Common myeloid progenitor, CD34-positive (primary cell): ENCODE measurements at regions not wholly inside any gene's neighbourhood (a gene's known extent, or its start where the extent isn't known, plus 50 kb on each side); places are given as distances from the start of the nearest gene placed in this dataset.

Source experiments
- CTCF ChIA-PET: fragments of 350-600 bp; sonication (Branson Sonifier 250); formaldehyde crosslinking; loops from one replicate; lab custom pipeline; 2021; ENCODE audit warnings: antibody characterized with exemption; lab: Charles Lee
- POLR2A ChIA-PET: fragments of 350-600 bp; sonication (Branson Sonifier 250); formaldehyde crosslinking; loops from one replicate; lab custom pipeline; 2021; ENCODE audit warnings: antibody characterized with exemption; lab: Charles Lee
- DNase-seq, 3 donors: peaks; one replicate each; pipeline versions ENCODE4 v3.0.0 to v3.0.0-alpha.2; 2013
- H3K27ac ChIP-seq, 2 experiments: 1 replicate in 1 of 2; 2 replicates in 1 of 2; pipeline ENCODE4 v1.7.0; 2013; ENCODE audit warnings: inconsistent platforms in 2 of 2, low read length in 2 of 2, mild to moderate bottlenecking in 2 of 2, low read depth in 1 of 2, moderate library complexity in 1 of 2; ENCODE audit not compliant: severe bottlenecking in 2 of 2, insufficient read depth in 1 of 2, poor library complexity in 1 of 2
- H3K27me3 ChIP-seq, 5 experiments: replicated peaks in 2 of 5; 1 replicate in 3 of 5; 2 replicates in 2 of 5; pipeline versions ENCODE4 v1.6.1 to v1.7.0; 2013; ENCODE audit warnings: low read length in 4 of 5, mild to moderate bottlenecking in 2 of 5, moderate library complexity in 2 of 5, inconsistent platforms in 1 of 5; ENCODE audit not compliant: insufficient read depth in 5 of 5, control insufficient read depth in 4 of 5
- H3K36me3 ChIP-seq, 4 experiments: 1 replicate in 2 of 4; 2 replicates in 2 of 4; pipeline versions ENCODE4 v1.6.1 to v1.7.0; 2013; ENCODE audit warnings: low read length in 3 of 4, control low read depth in 1 of 4, mild to moderate bottlenecking in 1 of 4; ENCODE audit not compliant: control insufficient read depth in 4 of 4, insufficient read depth in 4 of 4
- H3K4me1 ChIP-seq, 4 experiments: 1 replicate in 3 of 4; 2 replicates in 1 of 4; pipeline versions ENCODE4 v1.6.1 to v1.7.1; 2013; ENCODE audit warnings: low read length in 3 of 4, mild to moderate bottlenecking in 3 of 4, control low read depth in 1 of 4, inconsistent platforms in 1 of 4, moderate library complexity in 1 of 4; ENCODE audit not compliant: control insufficient read depth in 4 of 4, insufficient read depth in 4 of 4; ENCODE audit errors: control extremely low read depth in 1 of 4
- H3K4me3 ChIP-seq, 7 experiments: 1 replicate in 4 of 7; 2 replicates in 3 of 7; pipeline versions ENCODE4 v1.5.1 to v1.7.0; 2013; ENCODE audit warnings: mild to moderate bottlenecking in 7 of 7, low read length in 6 of 7, moderate library complexity in 6 of 7, inconsistent platforms in 2 of 7, low read depth in 2 of 7, control low read depth in 1 of 7; ENCODE audit not compliant: insufficient read depth in 4 of 7, control insufficient read depth in 1 of 7; ENCODE audit errors: extremely low read depth in 1 of 7
- H3K9me3 ChIP-seq, 5 experiments: 1 replicate in 4 of 5; 2 replicates in 1 of 5; pipeline versions ENCODE4 v1.6.1 to v1.7.1; 2013; ENCODE audit warnings: low read length in 4 of 5, mild to moderate bottlenecking in 2 of 5, inconsistent platforms in 1 of 5, low read depth in 1 of 5, moderate library complexity in 1 of 5; ENCODE audit not compliant: control insufficient read depth in 4 of 5, insufficient read depth in 2 of 5; ENCODE audit errors: control extremely low read depth in 1 of 5
- WGBS: methylation state at CpG from one replicate; pipeline ENCODE4 v1.1.5; 2013; ENCODE audit not compliant: insufficient coverage; 5-methylcytosine and 5-hydroxymethylcytosine counted together

GRCh38 chr5:6201631-6202030 lies 176.7 kb downstream of the MED10 start:
- Histone ChIP-seq H3K27ac (no peak overlapping the region), H3K36me3 (no peaks in the 10 kb centered on the region), H3K27me3 (no peaks in the 10 kb centered on the region), H3K4me1 (no peaks in the 10 kb centered on the region), H3K9me3 (peaks cover 0 to 3% (median 0%) of the 10 kb centered on the region in 5 experiments), H3K4me3 (no peak overlapping the region)
- CTCF ChIA-PET: no interaction called here
- no peak for DNase-seq
- 98% methylated on average over 6 of the region's 6 CpGs for WGBS
- POLR2A ChIA-PET: no interaction called here

GRCh38 chr5:6198531-6198930 lies 179.8 kb downstream of the MED10 start:
- H3K4me3 ChIP-seq: no peak overlapping the region
- H3K9me3 ChIP-seq: peaks cover 0 to 3% (median 0%) of the 10 kb centered on the region in 5 experiments
- POLR2A ChIA-PET: no interaction called here
- CTCF ChIA-PET: no interaction called here
- WGBS: 100% methylated on average over 2 of the region's 5 CpGs
- H3K27ac ChIP-seq: no peak overlapping the region
- no peaks in the 10 kb centered on the region for H3K27me3 ChIP-seq
- no peaks in the 10 kb centered on the region for H3K4me1 ChIP-seq
- DNase-seq: no peak
- H3K36me3 ChIP-seq: no peaks in the 10 kb centered on the region

GRCh38 chr5:6197427-6197826 lies 180.9 kb downstream of the MED10 start:
- no peak for DNase-seq
- CTCF ChIA-PET: no interaction called here
- 56% methylated on average over 6 of the region's 7 CpGs for WGBS
- H3K9me3 ChIP-seq: peaks cover 0 to 3% (median 0%) of the 10 kb centered on the region in 5 experiments
- POLR2A ChIA-PET: no interaction called here
- no peak overlapping the region for H3K27ac ChIP-seq
- no peaks in the 10 kb centered on the region for H3K36me3 ChIP-seq
- no peaks in the 10 kb centered on the region for H3K27me3 ChIP-seq
- no peak overlapping the region for H3K4me3 ChIP-seq
- no peaks in the 10 kb centered on the region for H3K4me1 ChIP-seq

- Histone ChIP-seq H3K27me3 (no peaks in the 10 kb centered on the region), H3K36me3 (no peaks in the 10 kb centered on the region), H3K27ac (no peak overlapping the region), H3K4me3 (no peak overlapping the region), H3K4me1 (no peaks in the 10 kb centered on the region), H3K9me3 (peaks cover 0 to 3% (median 0%) of the 10 kb centered on the region in 5 experiments)
- WGBS: 86% methylated on average over 8 of the region's 9 CpGs
- CTCF ChIA-PET: no interaction called here
- no peak for DNase-seq
- POLR2A ChIA-PET: no interaction called here
Measured at GRCh38 chr5:6195711-6196358, 182.5 kb downstream of the MED10 start.

GRCh38 chr5:6194906-6195612 lies 183.3 kb downstream of the MED10 start:
- H3K27me3 ChIP-seq: no peaks in the 10 kb centered on the region
- WGBS: 86% methylated on average over 1 of the region's 5 CpGs
- H3K36me3 ChIP-seq: no peaks in the 10 kb centered on the region
- ChIA-PET POLR2A (no interaction called here), CTCF (no interaction called here)
- H3K9me3 ChIP-seq: no peaks in the 10 kb centered on the region
- H3K4me3 ChIP-seq: no peak overlapping the region
- no peaks in the 10 kb centered on the region for H3K4me1 ChIP-seq
- no peak for DNase-seq
- no peak overlapping the region for H3K27ac ChIP-seq

DNA sequence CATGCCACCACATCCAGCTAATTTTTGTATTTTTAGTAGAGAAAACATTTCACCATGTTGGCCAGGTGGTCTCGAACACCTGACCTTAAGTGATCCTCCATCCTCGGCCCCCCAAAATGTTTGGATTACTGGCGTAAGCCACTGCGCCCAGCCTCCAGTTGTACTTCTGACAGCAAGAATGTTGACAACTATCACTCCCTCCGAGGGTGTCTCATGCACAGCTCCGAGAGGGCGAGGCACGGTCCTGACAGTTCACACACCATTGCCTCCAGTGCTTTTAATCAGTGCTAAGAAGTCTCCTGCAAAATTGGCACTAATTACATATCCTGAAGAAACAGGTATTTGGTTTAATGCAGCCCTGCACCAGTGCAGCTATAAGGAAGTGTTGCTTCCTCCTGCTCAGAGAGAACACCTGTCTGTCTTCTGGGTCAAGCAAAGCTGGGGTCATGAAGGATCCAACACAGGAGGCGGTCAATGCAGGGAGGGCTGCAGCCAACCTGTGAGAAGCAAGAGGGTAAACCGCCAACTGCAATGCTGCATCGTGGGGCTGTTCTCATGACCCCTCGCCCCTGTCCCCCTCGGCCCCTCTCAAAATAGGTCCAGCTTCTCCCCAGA lies 184.0 kb downstream of the MED10 start:
- WGBS: 98% methylated on average over 7 of the region's 13 CpGs

GRCh38 chr5:6193310-6193709 lies 185.0 kb downstream of the MED10 start:
- Histone ChIP-seq H3K27me3 (no peaks in the 10 kb centered on the region), H3K27ac (no peak overlapping the region), H3K36me3 (no peaks in the 10 kb centered on the region), H3K4me3 (no peak overlapping the region), H3K4me1 (no peaks in the 10 kb centered on the region), H3K9me3 (no peaks in the 10 kb centered on the region)
- WGBS: 71% methylated on average over 5 of the region's 8 CpGs
- POLR2A ChIA-PET: no interaction called here
- CTCF ChIA-PET: no interaction called here
- DNase-seq: no peak

More for the DNA sequence above, 184.0 kb downstream of the MED10 start:
- no peak for DNase-seq
- H3K4me1 ChIP-seq: no peaks in the 10 kb centered on the region
- no peak overlapping the region for H3K27ac ChIP-seq
- no peaks in the 10 kb centered on the region for H3K9me3 ChIP-seq
- no peak overlapping the region for H3K4me3 ChIP-seq
- H3K36me3 ChIP-seq: no peaks in the 10 kb centered on the region
- H3K27me3 ChIP-seq: no peaks in the 10 kb centered on the region
- POLR2A ChIA-PET: no interaction called here
- CTCF ChIA-PET: no interaction called here
